ENCODE measurements at regions not wholly inside any gene's neighbourhood (a gene's known extent, or its start where the extent isn't known, plus 50 kb on each side); places are given as distances from the start of the nearest gene placed in this dataset.

- TF ChIP-seq CTCF (IDR thresholded peaks at IDR 0.05) (no peak), POLR2A (IDR thresholded peaks at IDR 0.05) (no peak)
Measured at GRCh38 chr2:16349811-16350210, 315.8 kb downstream of the CYRIA start.

Measured in gastroesophageal sphincter (tissue), 3 donors.